Fibroblast of skin of back (primary cell): ENCODE measurements at regions not wholly inside any gene's neighbourhood (a gene's known extent, or its start where the extent isn't known, plus 50 kb on each side); places are given as distances from the start of the nearest gene placed in this dataset.

Experiments used
- DNase-seq: peaks from one replicate; pipeline ENCODE4 v3.0.0-alpha.2; 2013

GRCh38 chr10:65319493-65319892 is 1606.3 kb upstream of the LRRTM3 start:
- no peak for DNase-seq

GRCh38 chr10:65320236-65321026 is 1605.4 kb upstream of the LRRTM3 start:
- peak; percentile 14 for DNase-seq

GRCh38 chr10:65323802-65324201 is 1602.0 kb upstream of the LRRTM3 start:
- no peak for DNase-seq

GRCh38 chr10:65325913-65326312 is 1599.9 kb upstream of the LRRTM3 start:
- no peak for DNase-seq

GRCh38 chr10:65328486-65328885 is 1597.3 kb upstream of the LRRTM3 start:
- no peak for DNase-seq

- no peak for DNase-seq
Observed at GRCh38 chr10:65335311-65335710, 1590.5 kb upstream of the LRRTM3 start.

GRCh38 chr10:65340340-65340739 is 1585.5 kb upstream of the LRRTM3 start:
- no peak for DNase-seq

- DNase-seq: peak; percentile 65
Observed at GRCh38 chr10:65341323-65341925, 1584.4 kb upstream of the LRRTM3 start.

- DNase-seq: no peak
Observed at GRCh38 chr10:65342245-65342644, 1583.6 kb upstream of the LRRTM3 start.

- no peak for DNase-seq
Observed at GRCh38 chr10:65346466-65346865, 1579.4 kb upstream of the LRRTM3 start.

- DNase-seq: no peak
Observed at GRCh38 chr10:65348637-65349036, 1577.2 kb upstream of the LRRTM3 start.

GRCh38 chr10:65350611-65351010 is 1575.2 kb upstream of the LRRTM3 start:
- no peak for DNase-seq

GRCh38 chr10:65355141-65355680 is 1570.6 kb upstream of the LRRTM3 start:
- no peak for DNase-seq

- DNase-seq: peak; percentile 31
Observed at GRCh38 chr10:65358565-65358964, 1567.3 kb upstream of the LRRTM3 start.

- no peak for DNase-seq
Observed at GRCh38 chr10:65360497-65360896, 1565.3 kb upstream of the LRRTM3 start.

- DNase-seq: no peak
Observed at GRCh38 chr10:65365878-65366277, 1560.0 kb upstream of the LRRTM3 start.

GRCh38 chr10:65367706-65368105 is 1558.1 kb upstream of the LRRTM3 start:
- no peak for DNase-seq

- DNase-seq: no peak
Observed at GRCh38 chr10:65375528-65375927, 1550.3 kb upstream of the LRRTM3 start.

- peak; percentile 7 for DNase-seq
Observed at GRCh38 chr10:65377687-65378086, 1548.1 kb upstream of the LRRTM3 start.

GRCh38 chr10:65394502-65395297 is 1531.1 kb upstream of the LRRTM3 start:
- DNase-seq: peak; percentile 81

GRCh38 chr10:65395631-65396030 is 1530.2 kb upstream of the LRRTM3 start:
- no peak for DNase-seq

GRCh38 chr10:65396997-65397396 is 1528.8 kb upstream of the LRRTM3 start:
- no peak for DNase-seq

GRCh38 chr10:65408401-65408800 is 1517.4 kb upstream of the LRRTM3 start:
- DNase-seq: no peak
